Esophagus muscularis mucosa (tissue), 4 donors: ENCODE measurements at regions not wholly inside any gene's neighbourhood (a gene's known extent, or its start where the extent isn't known, plus 50 kb on each side); places are given as distances from the start of the nearest gene placed in this dataset.

ENCODE experiments used
- DNase-seq: peaks from one replicate; pipeline ENCODE4 v3.0.0-alpha.2; 2017; ENCODE audit errors: extremely low spot score
- H3K27ac ChIP-seq, 4 donors: fragments of 200-600 bp; sonication (generic); replicated peaks in 1 of 4; 1 replicate in 3 of 4; 2 replicates in 1 of 4; pipeline ENCODE4 v1.5.1; 2016 to 2019; ENCODE audit warnings: mild to moderate bottlenecking in 1 of 4
- H3K27me3 ChIP-seq, 4 donors: fragments of 200-600 bp; sonication (generic); one replicate each; pipeline versions ENCODE4 v1.5.1 to v1.6.0; 2016 to 2019
- H3K36me3 ChIP-seq, 4 donors: fragments of 200-600 bp; sonication (generic); one replicate each; pipeline ENCODE4 v1.5.1; 2016 to 2019
- H3K4me1 ChIP-seq, 4 donors: fragments of 200-600 bp; sonication (generic); one replicate each; pipeline ENCODE4 v1.5.1; 2016 to 2019
- H3K4me3 ChIP-seq, 4 donors: fragments of 200-600 bp; sonication (generic); 1 replicate in 2 of 4; 2 replicates in 2 of 4; pipeline ENCODE4 v1.5.1; 2016 to 2019; ENCODE audit warnings: mild to moderate bottlenecking in 4 of 4, moderate library complexity in 1 of 4
- H3K9me3 ChIP-seq, 4 donors: fragments of 200-600 bp; sonication (generic); 1 replicate in 3 of 4; 2 replicates in 1 of 4; pipeline ENCODE4 v1.5.1; 2016 to 2019
- CTCF ChIP-seq, 3 experiments: fragments of 200-600 bp in 2 of 3; fragments of 450-650 bp in 1 of 3; sonication (generic) in 2 of 3; IDR thresholded peaks; one replicate each; pipeline ENCODE4 v1.5.1; 2017 to 2019; ENCODE audit warnings: antibody characterized with exemption in 3 of 3, mild to moderate bottlenecking in 2 of 3, moderate library complexity in 1 of 3
- EP300 ChIP-seq: sonication (generic); formaldehyde crosslinking; IDR thresholded peaks from one replicate; pipeline ENCODE4 v1.6.1; 2017; ENCODE audit warnings: antibody characterized with exemption
- POLR2A ChIP-seq: fragments of 450-650 bp; IDR thresholded peaks from one replicate; pipeline ENCODE4 v1.6.1; 2017; ENCODE audit warnings: antibody characterized with exemption, moderate library complexity, mild to moderate bottlenecking, low read depth
- POLR2AphosphoS5 ChIP-seq, 2 donors: sonication (generic); formaldehyde crosslinking; IDR thresholded peaks; one replicate each; pipeline ENCODE4 v1.6.1; 2017; ENCODE audit warnings: antibody characterized with exemption in 2 of 2
- WGBS: methylation state at CpG from one replicate; pipeline ENCODE4 v1.1.5; 2018; 5-methylcytosine and 5-hydroxymethylcytosine counted together
- intact Hi-C: fragments of 100-400 bp; cut with DNase I; formaldehyde crosslinking; loops from one replicate; pipeline ENCODE4 v1.15.1; 2023

- TF ChIP-seq CTCF (IDR thresholded peaks at IDR 0.05) (no peak), POLR2A (no peak), POLR2AphosphoS5 (IDR thresholded peaks at IDR 0.05) (no peak), EP300 (no peak)
- 78% methylated on average over 4 of the region's 4 CpGs for WGBS
- no peaks in the 10 kb centered on the region for H3K36me3 ChIP-seq
- intact Hi-C loops = no loop called here
- no peak for DNase-seq
- H3K9me3 ChIP-seq = no peaks in the 10 kb centered on the region
- H3K4me1 ChIP-seq = peaks cover 0 to 7% (median 2%) of the 10 kb centered on the region in 4 donors
- no peaks in the 10 kb centered on the region for H3K27me3 ChIP-seq
- no peak overlapping the region for H3K27ac ChIP-seq
- H3K4me3 ChIP-seq = no peak overlapping the region
Observed at GRCh38 chr1:222886194-222886854, 71.5 kb downstream of the DISP1 start.

GRCh38 chr1:222886878-222887351 is 72.1 kb downstream of the DISP1 start:
- Histone ChIP-seq H3K27me3 (no peaks in the 10 kb centered on the region), H3K4me1 (peaks cover 0 to 7% (median 2%) of the 10 kb centered on the region in 4 donors), H3K9me3 (no peaks in the 10 kb centered on the region), H3K36me3 (no peaks in the 10 kb centered on the region), H3K4me3 (no peak overlapping the region), H3K27ac (no peak overlapping the region)
- no peak for DNase-seq
- 50% methylated on average over 1 of the region's 1 CpG for WGBS
- TF ChIP-seq POLR2AphosphoS5 (IDR thresholded peaks at IDR 0.05) (no peak), EP300 (no peak), CTCF (IDR thresholded peaks at IDR 0.05) (no peak), POLR2A (no peak)
- intact Hi-C loops = no loop called here

- TF ChIP-seq CTCF (IDR thresholded peaks at IDR 0.05) = no peak
- no peak for TF ChIP-seq POLR2A
- no peak for TF ChIP-seq POLR2AphosphoS5 (IDR thresholded peaks at IDR 0.05)
- TF ChIP-seq EP300 = no peak
- no peaks in the 10 kb centered on the region for H3K9me3 ChIP-seq
- H3K27me3 ChIP-seq = no peaks in the 10 kb centered on the region
- H3K27ac ChIP-seq = no peak overlapping the region
- no peak overlapping the region for H3K4me3 ChIP-seq
- intact Hi-C loops = no loop called here
- 67% methylated on average over 1 of the region's 1 CpG for WGBS
- H3K36me3 ChIP-seq = peaks cover 0 to 6% (median 0%) of the 10 kb centered on the region in 4 donors
- H3K4me1 ChIP-seq = peaks cover 0 to 7% (median 2%) of the 10 kb centered on the region in 4 donors
- no peak for DNase-seq
Observed at GRCh38 chr1:222889440-222889839, 74.6 kb downstream of the DISP1 start.

GRCh38 chr1:222890716-222891115 is 75.9 kb downstream of the DISP1 start:
- Histone ChIP-seq H3K9me3 (no peaks in the 10 kb centered on the region), H3K4me3 (no peak overlapping the region), H3K27me3 (no peaks in the 10 kb centered on the region), H3K4me1 (peaks cover 0 to 7% (median 2%) of the 10 kb centered on the region in 4 donors), H3K27ac (no peak overlapping the region), H3K36me3 (peaks cover 0 to 6% (median 0%) of the 10 kb centered on the region in 4 donors)
- no peak for DNase-seq
- TF ChIP-seq EP300 = no peak
- TF ChIP-seq CTCF (IDR thresholded peaks at IDR 0.05) = no peak
- TF ChIP-seq POLR2AphosphoS5 (IDR thresholded peaks at IDR 0.05) = no peak
- TF ChIP-seq POLR2A = no peak
- whole genome bisulfite sequencing = 97% methylated on average over 2 of the region's 2 CpGs
- intact Hi-C loops = no loop called here

- TF ChIP-seq POLR2A = no peak
- no peak for TF ChIP-seq EP300
- no peak for TF ChIP-seq CTCF (IDR thresholded peaks at IDR 0.05)
- no peak for TF ChIP-seq POLR2AphosphoS5 (IDR thresholded peaks at IDR 0.05)
- no peak overlapping the region for H3K27ac ChIP-seq
- intact Hi-C loops = no loop called here
- peaks cover 0 to 6% (median 0%) of the 10 kb centered on the region in 4 donors for H3K36me3 ChIP-seq
- no peak overlapping the region for H3K4me3 ChIP-seq
- peaks cover 0 to 11% (median 4%) of the 10 kb centered on the region in 4 donors for H3K4me1 ChIP-seq
- no peaks in the 10 kb centered on the region for H3K27me3 ChIP-seq
- no peak for DNase-seq
- H3K9me3 ChIP-seq = no peaks in the 10 kb centered on the region
Observed at GRCh38 chr1:222891578-222891977, 76.7 kb downstream of the DISP1 start.
